HFFc6 (cell line): ENCODE measurements at regions not wholly inside any gene's neighbourhood (a gene's known extent, or its start where the extent isn't known, plus 50 kb on each side); places are given as distances from the start of the nearest gene placed in this dataset.

ENCODE experiments used
- DNase-seq: peaks from one replicate; pipeline ENCODE4 v3.0.0-alpha.2; 2018
- H3K27ac Mint-ChIP-seq: 2 replicates; pipeline ENCODE4 v1.8.0; 2020; ENCODE audit warnings: mild to moderate bottlenecking, mixed read lengths
- H3K27me3 Mint-ChIP-seq: 2 replicates; pipeline ENCODE4 v1.8.0; 2021; ENCODE audit warnings: mild to moderate bottlenecking, moderate library complexity, mixed read lengths; ENCODE audit not compliant: insufficient read depth
- H3K36me3 Mint-ChIP-seq: 2 replicates; pipeline ENCODE4 v1.8.0; 2021; ENCODE audit warnings: low read depth, mixed read lengths
- H3K4me1 Mint-ChIP-seq: 2 replicates; pipeline ENCODE4 v1.8.0; 2020; ENCODE audit warnings: low read depth, mixed read lengths
- H3K4me3 Mint-ChIP-seq: 2 replicates; pipeline ENCODE4 v1.8.0; 2020; ENCODE audit warnings: mild to moderate bottlenecking, moderate library complexity, mixed read lengths
- H3K9me3 Mint-ChIP-seq: 2 replicates; pipeline ENCODE4 v1.8.0; 2020; ENCODE audit warnings: mild to moderate bottlenecking, mixed read lengths
- TF ChIP-seq, protein P1 (sequence below): fragments of 200-600 bp; sonication (generic); IDR thresholded peaks from 2 replicates; pipeline ENCODE4 v1.5.0; 2021; ENCODE audit warnings: antibody characterized with exemption, mild to moderate bottlenecking

GRCh38 chr2:238502088-238502810 is 75.5 kb downstream of the ASB1 start:
- Mint-ChIP-seq H3K4me1 (peaks cover 7% of the 10 kb centered on the region), H3K27me3 (peaks cover 16% of the 10 kb centered on the region), H3K27ac (no peak overlapping the region), H3K36me3 (no peaks in the 10 kb centered on the region), H3K4me3 (no peak overlapping the region), H3K9me3 (no peaks in the 10 kb centered on the region)
- TF ChIP-seq, protein P1, sequence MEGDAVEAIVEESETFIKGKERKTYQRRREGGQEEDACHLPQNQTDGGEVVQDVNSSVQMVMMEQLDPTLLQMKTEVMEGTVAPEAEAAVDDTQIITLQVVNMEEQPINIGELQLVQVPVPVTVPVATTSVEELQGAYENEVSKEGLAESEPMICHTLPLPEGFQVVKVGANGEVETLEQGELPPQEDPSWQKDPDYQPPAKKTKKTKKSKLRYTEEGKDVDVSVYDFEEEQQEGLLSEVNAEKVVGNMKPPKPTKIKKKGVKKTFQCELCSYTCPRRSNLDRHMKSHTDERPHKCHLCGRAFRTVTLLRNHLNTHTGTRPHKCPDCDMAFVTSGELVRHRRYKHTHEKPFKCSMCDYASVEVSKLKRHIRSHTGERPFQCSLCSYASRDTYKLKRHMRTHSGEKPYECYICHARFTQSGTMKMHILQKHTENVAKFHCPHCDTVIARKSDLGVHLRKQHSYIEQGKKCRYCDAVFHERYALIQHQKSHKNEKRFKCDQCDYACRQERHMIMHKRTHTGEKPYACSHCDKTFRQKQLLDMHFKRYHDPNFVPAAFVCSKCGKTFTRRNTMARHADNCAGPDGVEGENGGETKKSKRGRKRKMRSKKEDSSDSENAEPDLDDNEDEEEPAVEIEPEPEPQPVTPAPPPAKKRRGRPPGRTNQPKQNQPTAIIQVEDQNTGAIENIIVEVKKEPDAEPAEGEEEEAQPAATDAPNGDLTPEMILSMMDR: no peak
- no peak for DNase-seq

GRCh38 chr2:238502956-238503791 is 76.4 kb downstream of the ASB1 start:
- no peak overlapping the region for H3K4me3 Mint-ChIP-seq
- H3K4me1 Mint-ChIP-seq: peaks cover 7% of the 10 kb centered on the region
- H3K27ac Mint-ChIP-seq: no peak overlapping the region
- DNase-seq: no peak
- TF ChIP-seq, protein P1: no peak
- no peaks in the 10 kb centered on the region for H3K36me3 Mint-ChIP-seq
- no peaks in the 10 kb centered on the region for H3K9me3 Mint-ChIP-seq
- peaks cover 17% of the 10 kb centered on the region for H3K27me3 Mint-ChIP-seq

DNA sequence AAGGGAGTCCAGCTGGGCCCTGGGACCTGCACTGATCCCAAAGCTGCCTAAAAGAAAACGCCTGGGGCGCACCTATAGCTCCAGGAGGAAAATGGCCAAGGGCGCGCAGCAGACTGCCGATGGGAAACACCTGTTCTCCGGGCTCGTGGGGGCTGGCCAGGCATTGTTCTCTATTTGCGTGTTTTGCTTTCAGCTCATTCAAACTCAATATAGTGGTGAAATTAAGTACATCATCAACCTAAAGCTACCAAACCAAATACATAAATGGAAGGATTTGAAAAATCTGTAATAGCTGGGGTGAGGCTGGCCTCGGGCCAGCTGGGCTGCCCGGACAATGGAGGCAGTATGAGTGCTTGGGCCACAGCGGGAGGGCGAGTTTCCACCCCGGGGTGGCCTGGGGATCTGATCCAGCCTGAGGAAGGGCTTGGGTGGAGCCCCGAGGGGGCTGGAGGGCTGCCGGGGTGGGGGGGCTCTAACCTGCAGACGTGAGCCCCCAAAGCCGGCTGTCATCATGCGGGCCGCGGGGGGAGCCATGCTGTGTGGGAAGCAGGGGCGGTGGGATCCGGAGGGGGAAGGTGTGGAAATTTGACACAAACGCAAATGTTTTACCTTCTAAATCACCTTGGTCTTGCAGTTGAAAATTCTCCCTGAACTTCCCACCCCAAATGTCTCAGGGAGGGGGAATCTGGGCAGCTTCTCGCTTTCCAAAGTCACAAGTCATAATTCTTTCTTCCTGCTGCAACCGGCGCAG is 77.6 kb downstream of the ASB1 start:
- Mint-ChIP-seq H3K4me1 (peaks cover 11% of the 10 kb centered on the region), H3K9me3 (no peaks in the 10 kb centered on the region), H3K27me3 (peaks cover 21% of the 10 kb centered on the region), H3K36me3 (no peaks in the 10 kb centered on the region), H3K4me3 (no peak overlapping the region), H3K27ac (no peak overlapping the region)
- TF ChIP-seq, protein P1: no peak
- DNase-seq: no peak

GRCh38 chr2:238505119-238505891 is 78.6 kb downstream of the ASB1 start:
- DNase-seq: no peak
- Mint-ChIP-seq H3K36me3 (no peaks in the 10 kb centered on the region), H3K9me3 (no peaks in the 10 kb centered on the region)

More at GRCh38 chr2:238505119-238505891, 78.6 kb downstream of the ASB1 start:
- Mint-ChIP-seq H3K4me1 (peaks cover 12% of the 10 kb centered on the region), H3K27ac (no peak overlapping the region), H3K4me3 (no peak overlapping the region), H3K27me3 (peaks cover 21% of the 10 kb centered on the region)
- TF ChIP-seq, protein P1: no peak
